Colonic mucosa (tissue), 4 donors: ENCODE measurements at regions not wholly inside any gene's neighbourhood (a gene's known extent, or its start where the extent isn't known, plus 50 kb on each side); places are given as distances from the start of the nearest gene placed in this dataset.

ENCODE experiments used
- DNase-seq: peaks from one replicate; pipeline ENCODE4 v3.0.0-alpha.2; 2020
- H3K27ac ChIP-seq: fragments of 200-600 bp; one replicate; pipeline ENCODE4 v1.8.0; 2021
- H3K27me3 ChIP-seq: fragments of 200-600 bp; one replicate; pipeline ENCODE4 v1.8.0; 2021
- H3K36me3 ChIP-seq: fragments of 200-600 bp; one replicate; pipeline ENCODE4 v1.8.0; 2021
- H3K4me1 ChIP-seq: fragments of 200-600 bp; one replicate; pipeline ENCODE4 v1.8.0; 2021; ENCODE audit warnings: mild to moderate bottlenecking
- H3K4me3 ChIP-seq: fragments of 200-600 bp; one replicate; pipeline ENCODE4 v1.8.0; 2021
- H3K9ac ChIP-seq, 2 donors: one replicate each; pipeline ENCODE4 v1.7.0; 2013; ENCODE audit warnings: control low read depth in 2 of 2, low read depth in 2 of 2, low read length in 2 of 2
- H3K9me3 ChIP-seq: fragments of 200-600 bp; one replicate; pipeline ENCODE4 v1.8.0; 2021
- CTCF ChIP-seq: fragments of 200-600 bp; IDR thresholded peaks from one replicate; pipeline ENCODE4 v1.8.0; 2022; ENCODE audit warnings: antibody characterized with exemption, mild to moderate bottlenecking
- intact Hi-C: fragments of 100-400 bp; cut with DNase I; formaldehyde crosslinking; loops from one replicate; pipeline ENCODE4 v1.14.1; 2022
- donor health status: healthy.
- donor health status: DM: no; HTN: no; CAD: no.
- donor health status: DM: no; HTN: no; CAD: no.

GRCh38 chr21:38039841-38040240 is 123.6 kb upstream of the KCNJ6 start:
- DNase-seq = no peak
- H3K9me3 ChIP-seq = no peaks in the 10 kb centered on the region
- no peaks in the 10 kb centered on the region for H3K36me3 ChIP-seq
- H3K27me3 ChIP-seq = no peaks in the 10 kb centered on the region
- no peak overlapping the region for H3K27ac ChIP-seq
- no peaks in the 10 kb centered on the region for H3K4me1 ChIP-seq
- H3K4me3 ChIP-seq = no peak overlapping the region
- no peak for TF ChIP-seq CTCF
- intact Hi-C loops = no loop called here
- H3K9ac ChIP-seq = no peak overlapping the region

GRCh38 chr21:38041493-38041892 is 125.2 kb upstream of the KCNJ6 start:
- Histone ChIP-seq H3K27me3 (no peaks in the 10 kb centered on the region), H3K4me3 (no peak overlapping the region), H3K27ac (no peak overlapping the region), H3K36me3 (no peaks in the 10 kb centered on the region), H3K9ac (no peak overlapping the region), H3K9me3 (no peaks in the 10 kb centered on the region), H3K4me1 (no peaks in the 10 kb centered on the region)
- no peak for TF ChIP-seq CTCF
- no peak for DNase-seq
- intact Hi-C loops = no loop called here

DNA sequence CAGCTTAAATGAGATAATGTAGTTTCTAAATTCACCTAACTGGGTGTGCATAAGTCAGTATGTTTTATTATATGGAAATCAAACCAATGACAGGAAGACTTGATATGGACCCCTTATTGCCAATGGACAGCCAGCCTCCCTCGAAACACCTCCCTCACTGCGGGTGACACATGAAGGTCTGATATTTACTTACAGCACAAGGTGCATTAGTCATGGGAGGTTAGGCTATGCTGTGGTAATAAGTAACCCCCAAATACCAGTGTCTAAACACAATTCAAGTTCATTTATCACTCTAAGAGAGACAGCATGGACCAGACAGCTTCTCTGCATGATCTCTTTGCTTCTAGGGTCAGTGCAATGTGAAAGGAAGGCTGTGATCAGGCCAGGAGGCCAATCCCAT is 126.0 kb upstream of the KCNJ6 start:
- no peak for DNase-seq
- H3K27me3 ChIP-seq = no peaks in the 10 kb centered on the region
- H3K9ac ChIP-seq = no peak overlapping the region
- no peaks in the 10 kb centered on the region for H3K36me3 ChIP-seq
- H3K4me3 ChIP-seq = no peak overlapping the region
- H3K9me3 ChIP-seq = no peaks in the 10 kb centered on the region
- intact Hi-C loops = no loop called here
- TF ChIP-seq CTCF = no peak
- H3K27ac ChIP-seq = no peak overlapping the region
- no peaks in the 10 kb centered on the region for H3K4me1 ChIP-seq

GRCh38 chr21:38048167-38048566 is 131.9 kb upstream of the KCNJ6 start:
- no peak for DNase-seq
- intact Hi-C loops = no loop called here

DNA sequence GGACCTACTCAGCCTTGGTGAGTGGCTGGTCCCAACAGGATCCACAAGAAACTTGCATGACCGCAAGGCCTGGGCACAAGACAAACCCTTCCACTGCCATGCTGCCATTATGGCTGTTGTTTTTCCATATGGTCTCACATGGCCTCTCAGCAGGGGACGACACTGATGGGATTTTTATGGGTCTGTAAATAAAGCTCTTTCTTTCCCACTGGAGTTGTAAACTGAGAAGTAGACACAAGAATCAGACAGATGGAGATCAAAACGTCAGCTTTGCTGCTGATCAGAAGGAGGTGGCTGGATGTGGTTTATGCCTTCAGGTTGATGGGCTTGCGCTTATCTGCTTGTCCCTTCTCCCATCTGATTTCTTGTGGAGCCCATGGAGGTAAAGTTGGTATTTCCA is 138.1 kb upstream of the KCNJ6 start:
- Histone ChIP-seq H3K9ac (no peak overlapping the region), H3K4me3 (no peak overlapping the region)

More at GRCh38 chr21:38048167-38048566, 131.9 kb upstream of the KCNJ6 start:
- no peak for TF ChIP-seq CTCF
- no peaks in the 10 kb centered on the region for H3K4me1 ChIP-seq
- no peaks in the 10 kb centered on the region for H3K27me3 ChIP-seq
- H3K9ac ChIP-seq = no peak overlapping the region
- H3K27ac ChIP-seq = no peak overlapping the region
- H3K36me3 ChIP-seq = no peaks in the 10 kb centered on the region
- no peaks in the 10 kb centered on the region for H3K9me3 ChIP-seq
- H3K4me3 ChIP-seq = no peak overlapping the region

More for the DNA sequence above, 138.1 kb upstream of the KCNJ6 start:
- Histone ChIP-seq H3K9me3 (no peaks in the 10 kb centered on the region), H3K4me1 (no peaks in the 10 kb centered on the region), H3K27ac (no peak overlapping the region), H3K27me3 (no peaks in the 10 kb centered on the region), H3K36me3 (no peaks in the 10 kb centered on the region)
- intact Hi-C loops = no loop called here
- DNase-seq = no peak
- TF ChIP-seq CTCF = no peak
